ENCODE measurements at regions not wholly inside any gene's neighbourhood (a gene's known extent, or its start where the extent isn't known, plus 50 kb on each side); places are given as distances from the start of the nearest gene placed in this dataset.

GRCh38 chr14:32254952-32255679, 52.0 kb upstream of the RNU6-8 start:
- ATAC-seq (ENCODE audit: insufficient number of reproducible peaks, low FRiP score, low read depth) (peak; percentile 84), DNase-seq (ENCODE audit: low spot score) (peak; percentile 40)
- Histone ChIP-seq H3K27me3 (replicated peaks; ENCODE audit: insufficient read depth) (no peaks in the 10 kb centered on the region), H3K4me3 (no peak overlapping the region), H3K27ac (peak overlapping the region; percentile 73 to 74), H3K4me1 (ENCODE audit: control insufficient read depth in 1 of 2, low read depth in 2 of 2) (peaks cover 0 to 10% of the 10 kb centered on the region in 2 donors), H3K9me3 (no peaks in the 10 kb centered on the region), H3K36me3 (no peaks in the 10 kb centered on the region)
- TF ChIP-seq CTCF (IDR thresholded peaks at IDR 0.05), result peak; percentile 70

- peak overlapping the region; percentile 73 to 74 for H3K27ac ChIP-seq
- ATAC-seq (ENCODE audit: insufficient number of reproducible peaks, low FRiP score, low read depth) (no peak), DNase-seq (ENCODE audit: low spot score) (no peak)
- peaks cover 0 to 10% of the 10 kb centered on the region in 2 donors for H3K4me1 ChIP-seq (ENCODE audit: control insufficient read depth in 1 of 2, low read depth in 2 of 2)
- H3K4me3 ChIP-seq, result no peak overlapping the region
- no peaks in the 10 kb centered on the region for H3K9me3 ChIP-seq
- H3K36me3 ChIP-seq, result no peaks in the 10 kb centered on the region
- no peak for TF ChIP-seq CTCF (IDR thresholded peaks at IDR 0.05)
- no peaks in the 10 kb centered on the region for H3K27me3 ChIP-seq (replicated peaks; ENCODE audit: insufficient read depth)
Measured at GRCh38 chr14:32255789-32256188, 52.7 kb upstream of the RNU6-8 start.

- DNase-seq (ENCODE audit: low spot score), result no peak
- Histone ChIP-seq H3K27me3 (replicated peaks; ENCODE audit: insufficient read depth) (no peaks in the 10 kb centered on the region), H3K9me3 (no peaks in the 10 kb centered on the region), H3K36me3 (no peaks in the 10 kb centered on the region), H3K4me3 (no peak overlapping the region), H3K27ac (no peak overlapping the region), H3K4me1 (ENCODE audit: control insufficient read depth in 1 of 2, low read depth in 2 of 2) (peaks cover 0 to 10% of the 10 kb centered on the region in 2 donors)
- no peak for TF ChIP-seq CTCF (IDR thresholded peaks at IDR 0.05)
- ATAC-seq (ENCODE audit: insufficient number of reproducible peaks, low FRiP score, low read depth), result no peak
Measured at GRCh38 chr14:32256576-32256975, 53.5 kb upstream of the RNU6-8 start.

GRCh38 chr14:32258336-32258993, 55.4 kb upstream of the RNU6-8 start:
- H3K27ac ChIP-seq, result no peak overlapping the region
- H3K4me1 ChIP-seq (ENCODE audit: control insufficient read depth in 1 of 2, low read depth in 2 of 2), result peaks cover 0 to 10% of the 10 kb centered on the region in 2 donors
- DNase-seq (ENCODE audit: low spot score) (no peak), ATAC-seq (ENCODE audit: insufficient number of reproducible peaks, low FRiP score, low read depth) (no peak)
- TF ChIP-seq CTCF (IDR thresholded peaks at IDR 0.05), result no peak
- no peak overlapping the region for H3K4me3 ChIP-seq
- no peaks in the 10 kb centered on the region for H3K27me3 ChIP-seq (replicated peaks; ENCODE audit: insufficient read depth)
- no peaks in the 10 kb centered on the region for H3K36me3 ChIP-seq
- peaks cover 3% of the 10 kb centered on the region for H3K9me3 ChIP-seq

- TF ChIP-seq CTCF (IDR thresholded peaks at IDR 0.05), result no peak
- H3K4me1 ChIP-seq (ENCODE audit: control insufficient read depth in 1 of 2, low read depth in 2 of 2), result peaks cover 0 to 10% of the 10 kb centered on the region in 2 donors
- ATAC-seq (ENCODE audit: insufficient number of reproducible peaks, low FRiP score, low read depth), result no peak
- no peak overlapping the region for H3K4me3 ChIP-seq
- H3K9me3 ChIP-seq, result peaks cover 13% of the 10 kb centered on the region
- no peaks in the 10 kb centered on the region for H3K36me3 ChIP-seq
- H3K27me3 ChIP-seq (replicated peaks; ENCODE audit: insufficient read depth), result no peaks in the 10 kb centered on the region
- H3K27ac ChIP-seq, result no peak overlapping the region
- no peak for DNase-seq (ENCODE audit: low spot score)
Measured at GRCh38 chr14:32259368-32260013, 56.4 kb upstream of the RNU6-8 start.
